ENCODE measurements at regions not wholly inside any gene's neighbourhood (a gene's known extent, or its start where the extent isn't known, plus 50 kb on each side); places are given as distances from the start of the nearest gene placed in this dataset.
A peak's percentile ranks its signal among the peaks of the same experiment; 100 is the strongest.

GRCh38 chr4:182141061-182141460 is 102.1 kb upstream of the TENM3 start:
- TF ChIP-seq CTCF (IDR thresholded peaks at IDR 0.05; ENCODE audit: insufficient read depth, low read depth, low read length), result no peak
- TF ChIP-seq EZH2 (IDR thresholded peaks at IDR 0.05; ENCODE audit: insufficient read depth, low read length), result no peak
- DNase-seq (ENCODE audit: low read depth), result no peak
- H3K9me3 ChIP-seq (ENCODE audit: insufficient read depth, low read depth, low read length), result no peaks in the 10 kb centered on the region
- no peaks in the 10 kb centered on the region for H3K36me3 ChIP-seq (ENCODE audit: insufficient read depth, low read length)
- peaks cover 44% of the 10 kb centered on the region for H3K79me2 ChIP-seq (ENCODE audit: insufficient read depth, low read length)
- peak overlapping the region; percentile 54 for H2AFZ ChIP-seq (ENCODE audit: low read depth, low read length)
- H3K27me3 ChIP-seq (ENCODE audit: insufficient read depth, low read length), result no peaks in the 10 kb centered on the region
- Mint-ChIP-seq H3K4me3 (ENCODE audit: unreplicated experiment) (peak overlapping the region; percentile 99), H3K27me3 (ENCODE audit: low read depth, unreplicated experiment) (no peaks in the 10 kb centered on the region), H3K4me1 (ENCODE audit: low read depth, unreplicated experiment) (peaks cover 30% of the 10 kb centered on the region), H3K27ac (ENCODE audit: unreplicated experiment) (no peak overlapping the region), H3K36me3 (ENCODE audit: low read depth, unreplicated experiment) (peaks cover 5% of the 10 kb centered on the region), H3K9me3 (ENCODE audit: unreplicated experiment) (peaks cover 2% of the 10 kb centered on the region)
- H3K4me2 ChIP-seq (ENCODE audit: low read length), result peak overlapping the region; percentile 98
- H3K9ac ChIP-seq (ENCODE audit: low read length), result peak overlapping the region; percentile 98
- H3K27ac ChIP-seq (ENCODE audit: low read depth, low read length), result no peak overlapping the region
- no peaks in the 10 kb centered on the region for H4K20me1 ChIP-seq (ENCODE audit: insufficient read depth, low read length)
- no peak for FAIRE-seq
- H3K4me1 ChIP-seq (ENCODE audit: insufficient read depth, low read length), result peaks cover 33% of the 10 kb centered on the region
- H3K4me3 ChIP-seq (ENCODE audit: insufficient read depth, low read depth, low read length), result peak overlapping the region; percentile 81

- no peak for TF ChIP-seq CTCF (IDR thresholded peaks at IDR 0.05; ENCODE audit: insufficient read depth, low read depth, low read length)
- H3K27ac ChIP-seq (ENCODE audit: low read depth, low read length), result peak overlapping the region; percentile 96
- H3K4me1 Mint-ChIP-seq (ENCODE audit: low read depth, unreplicated experiment), result peaks cover 26% of the 10 kb centered on the region
- H3K27ac Mint-ChIP-seq (ENCODE audit: unreplicated experiment), result peak overlapping the region; percentile 99
- DNase-seq (ENCODE audit: low read depth) (peak; percentile 71), FAIRE-seq (no peak)
- peak overlapping the region; percentile 55 for H2AFZ ChIP-seq (ENCODE audit: low read depth, low read length)
- no peaks in the 10 kb centered on the region for H3K27me3 Mint-ChIP-seq (ENCODE audit: low read depth, unreplicated experiment)
- H3K9me3 ChIP-seq (ENCODE audit: insufficient read depth, low read depth, low read length), result no peaks in the 10 kb centered on the region
- no peaks in the 10 kb centered on the region for H3K27me3 ChIP-seq (ENCODE audit: insufficient read depth, low read length)
- peaks cover 58% of the 10 kb centered on the region for H3K79me2 ChIP-seq (ENCODE audit: insufficient read depth, low read length)
- H3K36me3 Mint-ChIP-seq (ENCODE audit: low read depth, unreplicated experiment), result peaks cover 5% of the 10 kb centered on the region
- H3K4me3 ChIP-seq (ENCODE audit: insufficient read depth, low read depth, low read length), result peak overlapping the region; percentile 81
- peak overlapping the region; percentile 98 for H3K4me2 ChIP-seq (ENCODE audit: low read length)
- H4K20me1 ChIP-seq (ENCODE audit: insufficient read depth, low read length), result peaks cover 4% of the 10 kb centered on the region
- no peaks in the 10 kb centered on the region for H3K36me3 ChIP-seq (ENCODE audit: insufficient read depth, low read length)
- H3K4me1 ChIP-seq (ENCODE audit: insufficient read depth, low read length), result peaks cover 30% of the 10 kb centered on the region
- H3K9me3 Mint-ChIP-seq (ENCODE audit: unreplicated experiment), result peaks cover 2% of the 10 kb centered on the region
- peak overlapping the region; percentile 98 for H3K9ac ChIP-seq (ENCODE audit: low read length)
- peak overlapping the region; percentile 99 for H3K4me3 Mint-ChIP-seq (ENCODE audit: unreplicated experiment)
Observed at GRCh38 chr4:182142176-182143085, 100.8 kb upstream of the TENM3 start.
